ENCODE measurements at regions not wholly inside any gene's neighbourhood (a gene's known extent, or its start where the extent isn't known, plus 50 kb on each side); places are given as distances from the start of the nearest gene placed in this dataset.
"Not testable (repeated sequence)": the region's sequence is repeated elsewhere in the genome, so short reads cannot be mapped to it uniquely, and the experiment has no call there.

GRCh38 chr1:144140243-144140642 is 168.5 kb upstream of the FAM72C start:
- ATAC-seq; H3K9me3 Mint-ChIP-seq; H3K4me3 Mint-ChIP-seq; DNase-seq; H3K36me3 Mint-ChIP-seq (ENCODE audit: insufficient read depth); H3K4me1 Mint-ChIP-seq (ENCODE audit: low read depth); H3K27me3 Mint-ChIP-seq (ENCODE audit: low read depth): not testable (repeated sequence)

GRCh38 chr1:144105006-144105405 is 133.2 kb upstream of the FAM72C start:
- DNase-seq; H3K4me1 Mint-ChIP-seq (ENCODE audit: low read depth); ATAC-seq; H3K4me3 Mint-ChIP-seq; H3K36me3 Mint-ChIP-seq (ENCODE audit: insufficient read depth); H3K27me3 Mint-ChIP-seq (ENCODE audit: low read depth); H3K9me3 Mint-ChIP-seq: not testable (repeated sequence)

- ATAC-seq (peak in 1 of 2 donors; percentile 44), DNase-seq (peak; percentile 41)
- not testable (repeated sequence) for H3K27me3 Mint-ChIP-seq (ENCODE audit: low read depth); H3K4me3 Mint-ChIP-seq; H3K9me3 Mint-ChIP-seq; H3K36me3 Mint-ChIP-seq (ENCODE audit: insufficient read depth); H3K4me1 Mint-ChIP-seq (ENCODE audit: low read depth)
Observed at GRCh38 chr1:144104000-144104677, 132.4 kb upstream of the FAM72C start.

- ATAC-seq (peak in 1 of 2 donors; percentile 24), DNase-seq (peak; percentile 40)
- H3K27me3 Mint-ChIP-seq (ENCODE audit: low read depth); H3K4me3 Mint-ChIP-seq; H3K36me3 Mint-ChIP-seq (ENCODE audit: insufficient read depth); H3K9me3 Mint-ChIP-seq; H3K4me1 Mint-ChIP-seq (ENCODE audit: low read depth): not testable (repeated sequence)
Observed at GRCh38 chr1:144103156-144103880, 131.5 kb upstream of the FAM72C start.

- DNase-seq: peak; percentile 13
- H3K9me3 Mint-ChIP-seq; H3K4me3 Mint-ChIP-seq; H3K36me3 Mint-ChIP-seq (ENCODE audit: insufficient read depth); H3K4me1 Mint-ChIP-seq (ENCODE audit: low read depth); H3K27me3 Mint-ChIP-seq (ENCODE audit: low read depth): not testable (repeated sequence)
- peak in 1 of 2 donors; percentile 31 for ATAC-seq
Observed at GRCh38 chr1:144102046-144102745, 130.4 kb upstream of the FAM72C start.

GRCh38 chr1:144101397-144102045 is 129.7 kb upstream of the FAM72C start:
- no peaks in the 10 kb centered on the region for H3K4me1 Mint-ChIP-seq (ENCODE audit: low read depth)
- H3K9me3 Mint-ChIP-seq: no peaks in the 10 kb centered on the region
- DNase-seq: no peak
- ATAC-seq: peak in 1 of 2 donors; percentile 27
- H3K27me3 Mint-ChIP-seq (ENCODE audit: low read depth): no peaks in the 10 kb centered on the region
- no peak overlapping the region for H3K4me3 Mint-ChIP-seq
- H3K36me3 Mint-ChIP-seq (ENCODE audit: insufficient read depth): no peaks in the 10 kb centered on the region

GRCh38 chr1:144077167-144077841 is 105.5 kb upstream of the FAM72C start:
- H3K36me3 Mint-ChIP-seq (ENCODE audit: insufficient read depth); H3K4me1 Mint-ChIP-seq (ENCODE audit: low read depth); H3K27me3 Mint-ChIP-seq (ENCODE audit: low read depth); H3K9me3 Mint-ChIP-seq: not testable (repeated sequence)
- peak overlapping the region; percentile 49 for H3K4me3 Mint-ChIP-seq
- ATAC-seq (peak in 1 of 2 donors; percentile 35), DNase-seq (peak; percentile 37)

GRCh38 chr1:144076646-144077045 is 104.9 kb upstream of the FAM72C start:
- H3K27me3 Mint-ChIP-seq (ENCODE audit: low read depth); H3K4me1 Mint-ChIP-seq (ENCODE audit: low read depth); ATAC-seq; H3K9me3 Mint-ChIP-seq; H3K4me3 Mint-ChIP-seq; H3K36me3 Mint-ChIP-seq (ENCODE audit: insufficient read depth): not testable (repeated sequence)
- peak; percentile 32 for DNase-seq

GRCh38 chr1:144070394-144071053 is 98.7 kb upstream of the FAM72C start:
- H3K9me3 Mint-ChIP-seq; H3K4me1 Mint-ChIP-seq (ENCODE audit: low read depth); H3K36me3 Mint-ChIP-seq (ENCODE audit: insufficient read depth); DNase-seq; H3K4me3 Mint-ChIP-seq; H3K27me3 Mint-ChIP-seq (ENCODE audit: low read depth); ATAC-seq: not testable (repeated sequence)

GRCh38 chr1:144067042-144067441 is 95.3 kb upstream of the FAM72C start:
- not testable (repeated sequence) for H3K36me3 Mint-ChIP-seq (ENCODE audit: insufficient read depth); DNase-seq; H3K27me3 Mint-ChIP-seq (ENCODE audit: low read depth); H3K9me3 Mint-ChIP-seq; H3K4me1 Mint-ChIP-seq (ENCODE audit: low read depth); H3K4me3 Mint-ChIP-seq; ATAC-seq

GRCh38 chr1:144066071-144066813 is 94.5 kb upstream of the FAM72C start:
- ATAC-seq; DNase-seq; H3K4me3 Mint-ChIP-seq; H3K27me3 Mint-ChIP-seq (ENCODE audit: low read depth); H3K4me1 Mint-ChIP-seq (ENCODE audit: low read depth); H3K36me3 Mint-ChIP-seq (ENCODE audit: insufficient read depth); H3K9me3 Mint-ChIP-seq: not testable (repeated sequence)

GRCh38 chr1:144065299-144066060 is 93.7 kb upstream of the FAM72C start:
- not testable (repeated sequence) for H3K4me1 Mint-ChIP-seq (ENCODE audit: low read depth); H3K27me3 Mint-ChIP-seq (ENCODE audit: low read depth); H3K9me3 Mint-ChIP-seq; H3K36me3 Mint-ChIP-seq (ENCODE audit: insufficient read depth); ATAC-seq; H3K4me3 Mint-ChIP-seq; DNase-seq

- not testable (repeated sequence) for H3K9me3 Mint-ChIP-seq; H3K36me3 Mint-ChIP-seq (ENCODE audit: insufficient read depth); H3K27me3 Mint-ChIP-seq (ENCODE audit: low read depth); DNase-seq; ATAC-seq; H3K4me3 Mint-ChIP-seq; H3K4me1 Mint-ChIP-seq (ENCODE audit: low read depth)
Observed at GRCh38 chr1:144049365-144049764, 77.6 kb upstream of the FAM72C start.

Data from activated T-cell treated with anti-CD3 and anti-CD28 coated beads, Interleukin-2, amount 50 U/mL, for 4 hours (primary cell).